Mesendoderm (in vitro differentiated cells): ENCODE measurements at regions not wholly inside any gene's neighbourhood (a gene's known extent, or its start where the extent isn't known, plus 50 kb on each side); places are given as distances from the start of the nearest gene placed in this dataset.
A peak's percentile ranks its signal among the peaks of the same experiment; 100 is the strongest.
"Not testable (repeated sequence)": the region's sequence is repeated elsewhere in the genome, so short reads cannot be mapped to it uniquely, and the experiment has no call there.

ENCODE experiments used
- DNase-seq: peaks from one replicate; pipeline ENCODE4 v3.0.0; 2013
- H2AK5ac ChIP-seq: 2 replicates; pipeline ENCODE4 v1.6.1; 2013; ENCODE audit warnings: low read length, inconsistent platforms
- H2BK120ac ChIP-seq: 2 replicates; pipeline ENCODE4 v1.6.1; 2013; ENCODE audit warnings: low read depth, mild to moderate bottlenecking, low read length, moderate library complexity, mixed read lengths
- H2BK15ac ChIP-seq: replicated peaks from 2 replicates; pipeline ENCODE4 v1.6.1; 2013; ENCODE audit warnings: low read depth, mild to moderate bottlenecking, moderate library complexity
- H2BK5ac ChIP-seq: 2 replicates; pipeline ENCODE4 v1.6.1; 2013; ENCODE audit warnings: low read length, inconsistent platforms
- H3K18ac ChIP-seq: 2 replicates; pipeline ENCODE4 v1.6.1; 2013; ENCODE audit warnings: mild to moderate bottlenecking, low read length, mixed read lengths
- H3K23ac ChIP-seq: one replicate; pipeline ENCODE4 v1.6.1; 2013; ENCODE audit warnings: low read length
- H3K27ac ChIP-seq: 2 replicates; pipeline ENCODE4 v1.5.1; 2013; ENCODE audit warnings: low read depth, mild to moderate bottlenecking, inconsistent platforms, low read length, moderate library complexity
- H3K27me3 ChIP-seq: 2 replicates; pipeline ENCODE4 v1.6.1; 2013; ENCODE audit warnings: low read length, control low read depth, mild to moderate bottlenecking, inconsistent platforms; ENCODE audit not compliant: insufficient read depth, poor library complexity
- H3K36me3 ChIP-seq: 2 replicates; pipeline ENCODE4 v1.6.1; 2013; ENCODE audit warnings: low read length, inconsistent platforms; ENCODE audit not compliant: control insufficient read depth, insufficient read depth
- H3K4ac ChIP-seq: one replicate; pipeline ENCODE4 v1.6.1; 2013; ENCODE audit warnings: low read depth, mild to moderate bottlenecking, low read length, moderate library complexity
- H3K4me1 ChIP-seq: 2 replicates; pipeline ENCODE4 v1.6.1; 2013; ENCODE audit warnings: low read depth, low read length, inconsistent platforms; ENCODE audit not compliant: control insufficient read depth
- H3K4me2 ChIP-seq: 2 replicates; pipeline ENCODE4 v1.6.1; 2013; ENCODE audit warnings: low read length
- H3K4me3 ChIP-seq: 2 replicates; pipeline ENCODE4 v1.5.1; 2013; ENCODE audit warnings: mild to moderate bottlenecking, low read length
- H3K56ac ChIP-seq: one replicate; pipeline ENCODE4 v1.6.1; 2013; ENCODE audit warnings: low read length
- H3K79me1 ChIP-seq: 2 replicates; pipeline ENCODE4 v1.6.1; 2013; ENCODE audit warnings: low read length, inconsistent platforms
- H3K79me2 ChIP-seq: 2 replicates; pipeline ENCODE4 v1.6.1; 2013; ENCODE audit warnings: mild to moderate bottlenecking, low read length; ENCODE audit not compliant: control insufficient read depth, insufficient read depth
- H3K9ac ChIP-seq: 2 replicates; pipeline ENCODE4 v1.6.1; 2013; ENCODE audit warnings: low read length, inconsistent platforms
- H4K5ac ChIP-seq: one replicate; pipeline ENCODE4 v1.6.1; 2013; ENCODE audit warnings: low read length
- H4K8ac ChIP-seq: one replicate; pipeline ENCODE4 v1.6.1; 2013; ENCODE audit warnings: low read depth, mild to moderate bottlenecking, control low read depth, low read length, moderate library complexity
- WGBS: extraction: QIAGEN DNeasy Blood & Tissue Kit; methylation state at CpG from one replicate; pipeline ENCODE4 v1.1.7; 2013; ENCODE audit warnings: low lambda C conversion rate, missing lambda C conversion rate; ENCODE audit not compliant: insufficient coverage; ENCODE audit errors: extremely low coverage; 5-methylcytosine and 5-hydroxymethylcytosine counted together

DNA sequence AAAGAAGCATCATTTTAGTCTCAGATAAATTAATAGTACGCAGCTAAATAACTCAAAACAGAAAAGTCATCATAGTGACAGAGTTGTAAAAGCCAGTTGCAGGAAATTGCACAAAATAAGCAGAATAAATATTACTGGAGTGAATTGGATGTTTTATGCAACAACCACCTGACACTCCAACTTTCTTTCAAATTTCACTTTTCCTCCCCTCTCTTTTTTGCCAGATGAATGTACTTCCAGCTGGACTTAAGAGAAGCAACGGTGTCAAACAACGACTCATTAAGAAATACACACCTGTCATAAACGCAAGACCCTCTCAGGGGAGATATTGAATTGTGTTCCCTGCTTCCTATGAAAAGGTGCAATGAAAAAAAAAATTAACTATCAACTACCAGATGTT is 120.2 kb upstream of the HCCS start:
- H3K27ac ChIP-seq, result no peak overlapping the region
- no peak overlapping the region for H2BK5ac ChIP-seq
- no peaks in the 10 kb centered on the region for H3K4me1 ChIP-seq
- no peak overlapping the region for H3K18ac ChIP-seq
- H2AK5ac ChIP-seq, result no peak overlapping the region
- no peak overlapping the region for H2BK120ac ChIP-seq
- H4K5ac ChIP-seq, result no peak overlapping the region
- no peaks in the 10 kb centered on the region for H3K36me3 ChIP-seq
- no peak overlapping the region for H3K56ac ChIP-seq
- no peak overlapping the region for H3K4me2 ChIP-seq
- no peaks in the 10 kb centered on the region for H3K79me1 ChIP-seq
- no peak overlapping the region for H2BK15ac ChIP-seq
- H3K23ac ChIP-seq, result no peak overlapping the region
- no peak overlapping the region for H3K4ac ChIP-seq
- no peak overlapping the region for H4K8ac ChIP-seq
- no peak overlapping the region for H3K4me3 ChIP-seq
- DNase-seq, result no peak
- no peaks in the 10 kb centered on the region for H3K27me3 ChIP-seq
- H3K79me2 ChIP-seq, result no peaks in the 10 kb centered on the region
- no peak overlapping the region for H3K9ac ChIP-seq
- WGBS, result no CpG with 5 or more reads among the region's 4 CpGs

DNA sequence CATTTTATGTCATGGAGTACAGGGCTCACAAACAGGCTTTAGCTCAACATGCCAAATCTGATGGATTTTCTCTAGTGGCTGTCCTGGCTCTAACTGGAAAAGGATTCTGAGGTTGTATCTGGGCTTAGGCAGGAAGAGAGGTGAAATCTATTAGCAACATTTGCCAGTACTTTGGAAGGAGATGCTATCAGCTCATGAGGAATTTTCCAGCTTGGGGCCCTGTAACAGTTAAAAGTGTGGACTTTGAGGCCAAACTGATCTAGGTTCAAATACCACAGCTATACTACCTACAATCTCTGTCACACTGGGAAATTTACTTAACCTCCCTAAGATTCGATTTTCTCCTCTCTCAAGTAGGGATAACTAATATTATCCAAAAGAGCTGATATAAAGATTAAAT is 119.0 kb upstream of the HCCS start:
- Histone ChIP-seq H3K79me1 (no peaks in the 10 kb centered on the region), H3K23ac (no peak overlapping the region), H3K18ac (no peak overlapping the region), H3K9ac (no peak overlapping the region), H3K36me3 (no peaks in the 10 kb centered on the region), H3K4ac (no peak overlapping the region), H3K4me2 (no peak overlapping the region), H3K79me2 (no peaks in the 10 kb centered on the region), H3K56ac (no peak overlapping the region), H2BK120ac (no peak overlapping the region), H4K5ac (no peak overlapping the region), H3K4me3 (no peak overlapping the region), H2AK5ac (no peak overlapping the region), H2BK15ac (no peak overlapping the region), H3K27ac (no peak overlapping the region), H3K4me1 (no peaks in the 10 kb centered on the region), H2BK5ac (no peak overlapping the region), H3K27me3 (no peaks in the 10 kb centered on the region), H4K8ac (no peak overlapping the region)
- WGBS, result no CpG with 5 or more reads among the region's 1 CpG
- DNase-seq, result peak; percentile 74

GRCh38 chrX:11007076-11007475 is 104.1 kb upstream of the HCCS start:
- H3K23ac ChIP-seq, H3K4me2 ChIP-seq, H3K4me1 ChIP-seq, H3K36me3 ChIP-seq, H4K5ac ChIP-seq, H3K56ac ChIP-seq, DNase-seq, H4K8ac ChIP-seq, H3K79me2 ChIP-seq, H3K4ac ChIP-seq, H2BK5ac ChIP-seq, H3K4me3 ChIP-seq, H3K9ac ChIP-seq, H2BK120ac ChIP-seq, H3K79me1 ChIP-seq, H3K18ac ChIP-seq, H2BK15ac ChIP-seq, H2AK5ac ChIP-seq, H3K27ac ChIP-seq, H3K27me3 ChIP-seq: not testable (repeated sequence)
- WGBS, result no CpG with 5 or more reads among the region's 9 CpGs

- Histone ChIP-seq H3K27ac (no peak overlapping the region), H3K79me2 (no peaks in the 10 kb centered on the region), H3K79me1 (no peaks in the 10 kb centered on the region), H3K36me3 (no peaks in the 10 kb centered on the region), H4K5ac (no peak overlapping the region), H3K27me3 (no peaks in the 10 kb centered on the region), H2AK5ac (no peak overlapping the region), H3K56ac (no peak overlapping the region), H3K4me3 (no peak overlapping the region), H2BK15ac (no peak overlapping the region), H3K4me2 (no peak overlapping the region), H2BK5ac (no peak overlapping the region), H3K18ac (no peak overlapping the region), H3K23ac (no peak overlapping the region), H3K9ac (no peak overlapping the region), H4K8ac (no peak overlapping the region), H2BK120ac (no peak overlapping the region), H3K4ac (no peak overlapping the region), H3K4me1 (no peaks in the 10 kb centered on the region)
- no CpG with 5 or more reads among the region's 1 CpG for WGBS
- no peak for DNase-seq
Measured at GRCh38 chrX:11010476-11010875, 100.7 kb upstream of the HCCS start.

DNA sequence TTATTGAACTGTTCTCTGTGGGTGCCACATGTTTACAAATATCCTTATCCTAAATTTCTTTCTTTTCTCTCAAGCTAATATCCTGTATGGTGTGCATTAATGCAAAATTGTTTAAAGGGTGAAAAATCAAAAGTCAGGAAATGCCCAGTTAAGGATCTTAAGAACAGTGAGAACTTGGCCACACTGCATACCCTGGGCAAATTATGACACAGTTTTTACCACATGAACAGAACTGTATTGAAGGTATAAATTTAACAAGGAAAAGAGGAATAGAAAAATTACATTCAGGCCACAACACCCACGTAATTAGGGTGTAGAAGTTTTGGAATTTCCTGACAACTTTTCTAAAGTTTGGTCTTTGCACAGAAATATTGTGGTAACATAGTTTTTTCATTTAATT is 94.4 kb upstream of the HCCS start:
- H3K9ac ChIP-seq, result no peak overlapping the region
- no peak overlapping the region for H2BK5ac ChIP-seq
- no peak overlapping the region for H3K18ac ChIP-seq
- no peak overlapping the region for H2AK5ac ChIP-seq
- no peak overlapping the region for H2BK15ac ChIP-seq
- no peaks in the 10 kb centered on the region for H3K36me3 ChIP-seq
- no peaks in the 10 kb centered on the region for H3K4me1 ChIP-seq
- no peaks in the 10 kb centered on the region for H3K27me3 ChIP-seq
- whole genome bisulfite sequencing, result no CpG with 5 or more reads among the region's 1 CpG
- H3K79me2 ChIP-seq, result no peaks in the 10 kb centered on the region
- H2BK120ac ChIP-seq, result no peak overlapping the region
- no peak overlapping the region for H3K4me3 ChIP-seq
- H3K4ac ChIP-seq, result no peak overlapping the region
- H3K27ac ChIP-seq, result no peak overlapping the region
- H3K79me1 ChIP-seq, result no peaks in the 10 kb centered on the region
- no peak overlapping the region for H3K56ac ChIP-seq
- H4K5ac ChIP-seq, result no peak overlapping the region
- no peak overlapping the region for H3K23ac ChIP-seq
- no peak for DNase-seq
- H4K8ac ChIP-seq, result no peak overlapping the region
- no peak overlapping the region for H3K4me2 ChIP-seq

DNA sequence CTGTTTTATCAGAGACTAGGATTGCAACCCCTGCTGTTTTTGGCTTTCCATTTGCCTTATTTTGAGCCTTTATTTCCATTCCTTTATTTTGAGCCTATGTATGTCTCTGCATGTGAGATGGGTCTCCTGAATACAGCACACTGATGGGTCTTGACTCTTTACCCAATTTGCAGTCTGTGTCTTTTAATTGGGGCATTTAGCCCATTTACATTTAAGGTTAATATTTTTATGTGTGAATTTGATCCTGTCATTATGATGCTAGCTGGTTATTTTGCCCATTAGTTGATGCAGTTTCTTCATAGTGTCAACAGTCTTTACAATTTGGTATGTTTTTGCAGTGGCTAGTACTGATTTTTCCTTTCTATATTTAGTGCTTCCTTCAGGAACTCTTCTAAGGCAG is 88.5 kb upstream of the HCCS start:
- not testable (repeated sequence) for H4K8ac ChIP-seq, H3K23ac ChIP-seq, H2BK15ac ChIP-seq, H3K79me2 ChIP-seq, H2AK5ac ChIP-seq, H3K4ac ChIP-seq, H3K4me3 ChIP-seq, H3K56ac ChIP-seq, H3K27ac ChIP-seq, H3K18ac ChIP-seq, H2BK5ac ChIP-seq, H2BK120ac ChIP-seq, H3K27me3 ChIP-seq, H3K36me3 ChIP-seq, H3K4me2 ChIP-seq, H3K4me1 ChIP-seq, H3K79me1 ChIP-seq, H3K9ac ChIP-seq, H4K5ac ChIP-seq, DNase-seq
